ENCODE measurements at regions not wholly inside any gene's neighbourhood (a gene's known extent, or its start where the extent isn't known, plus 50 kb on each side); places are given as distances from the start of the nearest gene placed in this dataset.

DNA sequence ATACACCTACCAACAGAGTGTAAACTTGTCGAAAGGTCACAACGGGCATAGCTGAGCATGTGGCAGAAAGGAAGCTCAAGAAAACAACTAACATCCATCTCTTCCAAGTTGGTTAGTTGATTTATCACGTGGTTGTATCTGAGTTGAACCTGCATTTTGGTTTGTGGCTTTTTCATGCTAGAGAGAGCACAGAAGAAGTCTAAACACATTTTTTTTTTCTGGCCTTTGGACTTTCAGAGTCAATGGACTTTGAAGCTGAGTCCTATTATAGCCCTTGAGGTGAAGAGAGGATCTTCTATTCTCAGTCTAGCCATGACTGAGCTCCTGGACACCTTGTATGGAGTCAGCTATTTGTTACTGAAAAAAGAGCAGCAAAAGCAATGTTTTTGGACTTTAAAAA, 150.6 kb upstream of the TRPC5 start (continued):
- TF ChIP-seq TARDBP (IDR thresholded peaks at IDR 0.05; ENCODE audit: borderline replicate concordance) (no peak), RAD21 (IDR thresholded peaks at IDR 0.05; ENCODE audit: insufficient read depth, low read depth, low read length) (no peak), ZNF274 (IDR thresholded peaks at IDR 0.05; ENCODE audit: insufficient read depth, insufficient read length) (no peak), ZZZ3 (IDR thresholded peaks at IDR 0.05; ENCODE audit: control insufficient read depth, insufficient read length, low read depth) (no peak), IRF5 (IDR thresholded peaks at IDR 0.05; ENCODE audit: borderline replicate concordance) (no peak), BHLHE40 (IDR thresholded peaks at IDR 0.05; ENCODE audit: borderline replicate concordance in 1 of 2, low read depth in 2 of 2, low read length in 1 of 2) (no peak; a peak in 1 of 4 replicates), ZNF592 (IDR thresholded peaks at IDR 0.05) (no peak), TCF7 (IDR thresholded peaks at IDR 0.05; ENCODE audit: borderline replicate concordance) (no peak), IKZF1 (conservative IDR thresholded peaks at IDR 0.05) (0 out of 2 replicates have a peak, but pooled peaks have one; percentile 34), TBL1XR1 (IDR thresholded peaks at IDR 0.05; ENCODE audit: low read depth, low read length) (no peak), SRF (IDR thresholded peaks at IDR 0.05; ENCODE audit: low read depth in 2 of 2, low read length in 2 of 2) (no peak), YBX1 (IDR thresholded peaks at IDR 0.05) (no peak), ZNF384 (IDR thresholded peaks at IDR 0.05; ENCODE audit: borderline replicate concordance, low read depth, low read length) (peak; percentile 36; the same call in 1 of the 2 replicates), TCF12 (IDR thresholded peaks at IDR 0.05; ENCODE audit: low read depth, low read length) (no peak), NFYB (IDR thresholded peaks at IDR 0.05; ENCODE audit: insufficient read depth, low read depth, low read length) (no peak), ZNF217 (IDR thresholded peaks at IDR 0.05) (no peak), MYB (IDR thresholded peaks at IDR 0.05; ENCODE audit: borderline replicate concordance, low read depth, low read length) (no peak), CREB1 (IDR thresholded peaks at IDR 0.05; ENCODE audit: low read depth) (no peak), HDGF (IDR thresholded peaks at IDR 0.05) (no peak), HCFC1 (IDR thresholded peaks at IDR 0.05; ENCODE audit: low read length) (no peak), NR2F1 (conservative IDR thresholded peaks at IDR 0.05) (peak; percentile 66; the same call in 1 of the 2 replicates)
- TF ChIP-seq, protein P1, sequence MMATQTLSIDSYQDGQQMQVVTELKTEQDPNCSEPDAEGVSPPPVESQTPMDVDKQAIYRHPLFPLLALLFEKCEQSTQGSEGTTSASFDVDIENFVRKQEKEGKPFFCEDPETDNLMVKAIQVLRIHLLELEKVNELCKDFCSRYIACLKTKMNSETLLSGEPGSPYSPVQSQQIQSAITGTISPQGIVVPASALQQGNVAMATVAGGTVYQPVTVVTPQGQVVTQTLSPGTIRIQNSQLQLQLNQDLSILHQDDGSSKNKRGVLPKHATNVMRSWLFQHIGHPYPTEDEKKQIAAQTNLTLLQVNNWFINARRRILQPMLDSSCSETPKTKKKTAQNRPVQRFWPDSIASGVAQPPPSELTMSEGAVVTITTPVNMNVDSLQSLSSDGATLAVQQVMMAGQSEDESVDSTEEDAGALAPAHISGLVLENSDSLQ (IDR thresholded peaks at IDR 0.05), result no peak
- TF ChIP-seq, protein P2, sequence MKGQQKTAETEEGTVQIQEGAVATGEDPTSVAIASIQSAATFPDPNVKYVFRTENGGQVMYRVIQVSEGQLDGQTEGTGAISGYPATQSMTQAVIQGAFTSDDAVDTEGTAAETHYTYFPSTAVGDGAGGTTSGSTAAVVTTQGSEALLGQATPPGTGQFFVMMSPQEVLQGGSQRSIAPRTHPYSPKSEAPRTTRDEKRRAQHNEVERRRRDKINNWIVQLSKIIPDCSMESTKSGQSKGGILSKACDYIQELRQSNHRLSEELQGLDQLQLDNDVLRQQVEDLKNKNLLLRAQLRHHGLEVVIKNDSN (IDR thresholded peaks at IDR 0.05; ENCODE audit: borderline replicate concordance, extremely low read length, insufficient read depth, low read depth, low read length), result no peak

Data from GM12878 (cell line).